ENCODE measurements at regions not wholly inside any gene's neighbourhood (a gene's known extent, or its start where the extent isn't known, plus 50 kb on each side); places are given as distances from the start of the nearest gene placed in this dataset.

- POLR2A ChIA-PET = no interaction called here
- no peaks in the 10 kb centered on the region for H3K9me3 ChIP-seq
- H3K27me3 ChIP-seq (replicated peaks; ENCODE audit: control insufficient read depth, insufficient read depth, low read length) = no peaks in the 10 kb centered on the region
Observed at GRCh38 chr1:80639777-80640533, 1160.8 kb upstream of the ADGRL2 start.

GRCh38 chr1:80633947-80634706 is 1166.6 kb upstream of the ADGRL2 start:
- Mint-ChIP-seq H3K27me3 (ENCODE audit: insufficient read depth, unreplicated experiment) (no peaks in the 10 kb centered on the region), H3K4me1 (ENCODE audit: low read depth, unreplicated experiment) (no peaks in the 10 kb centered on the region), H3K36me3 (ENCODE audit: insufficient read depth, unreplicated experiment) (no peaks in the 10 kb centered on the region), H3K9me3 (ENCODE audit: unreplicated experiment) (no peaks in the 10 kb centered on the region), H3K4me3 (ENCODE audit: unreplicated experiment) (no peak overlapping the region), H3K27ac (ENCODE audit: unreplicated experiment) (no peak overlapping the region)
- H3K4me1 ChIP-seq = no peaks in the 10 kb centered on the region
- DNase-seq = no peak
- TF ChIP-seq CTCF (IDR thresholded peaks at IDR 0.05; ENCODE audit: insufficient read depth in 1 of 2, low read depth in 1 of 2, low read length in 1 of 2, severe bottlenecking in 1 of 2, unreplicated experiment in 1 of 2) = no peak
- CTCF ChIA-PET = no interaction called here
- BruUV-seq (replicated peaks) = no TSS peak
- no peak overlapping the region for H3K4me3 ChIP-seq (ENCODE audit: low read depth, low read length)
- no peaks in the 10 kb centered on the region for H3K9me3 ChIP-seq
- H3K36me3 ChIP-seq (ENCODE audit: control insufficient read depth, insufficient read depth, low read length) = no peaks in the 10 kb centered on the region
- POLR2A ChIA-PET = no interaction called here
- H3K27me3 ChIP-seq (replicated peaks; ENCODE audit: control insufficient read depth, insufficient read depth, low read length) = no peaks in the 10 kb centered on the region
- intact Hi-C loops (cut with micrococcal nuclease; ENCODE audit: unreplicated experiment) = no loop called here

More at GRCh38 chr1:80639777-80640533, 1160.8 kb upstream of the ADGRL2 start:
- H3K27ac Mint-ChIP-seq (ENCODE audit: unreplicated experiment) = no peak overlapping the region
- DNase-seq = no peak
- H3K4me1 Mint-ChIP-seq (ENCODE audit: low read depth, unreplicated experiment) = peaks cover 7% of the 10 kb centered on the region
- no peak overlapping the region for H3K4me3 Mint-ChIP-seq (ENCODE audit: unreplicated experiment)
- BruUV-seq (replicated peaks) = no TSS peak
- no peaks in the 10 kb centered on the region for H3K9me3 Mint-ChIP-seq (ENCODE audit: unreplicated experiment)
- intact Hi-C loops (cut with micrococcal nuclease; ENCODE audit: unreplicated experiment) = loop anchor here (10.0 kb wide), 1 partner anchor 75 kb away; no protein-coding TSS in a partner anchor
- no peak for TF ChIP-seq CTCF (IDR thresholded peaks at IDR 0.05; ENCODE audit: insufficient read depth in 1 of 2, low read depth in 1 of 2, low read length in 1 of 2, severe bottlenecking in 1 of 2, unreplicated experiment in 1 of 2)
- H3K4me1 ChIP-seq = no peaks in the 10 kb centered on the region
- H3K27me3 Mint-ChIP-seq (ENCODE audit: insufficient read depth, unreplicated experiment) = no peaks in the 10 kb centered on the region
- no peaks in the 10 kb centered on the region for H3K36me3 Mint-ChIP-seq (ENCODE audit: insufficient read depth, unreplicated experiment)
- CTCF ChIA-PET = no interaction called here
- H3K4me3 ChIP-seq (ENCODE audit: low read depth, low read length) = no peak overlapping the region
- H3K36me3 ChIP-seq (ENCODE audit: control insufficient read depth, insufficient read depth, low read length) = no peaks in the 10 kb centered on the region

- no peaks in the 10 kb centered on the region for H3K4me1 ChIP-seq
- no peaks in the 10 kb centered on the region for H3K9me3 ChIP-seq
- CTCF ChIA-PET = no interaction called here
- Mint-ChIP-seq H3K27me3 (ENCODE audit: insufficient read depth, unreplicated experiment) (no peaks in the 10 kb centered on the region), H3K4me3 (ENCODE audit: unreplicated experiment) (no peak overlapping the region), H3K27ac (ENCODE audit: unreplicated experiment) (no peak overlapping the region), H3K9me3 (ENCODE audit: unreplicated experiment) (no peaks in the 10 kb centered on the region), H3K4me1 (ENCODE audit: low read depth, unreplicated experiment) (no peaks in the 10 kb centered on the region), H3K36me3 (ENCODE audit: insufficient read depth, unreplicated experiment) (no peaks in the 10 kb centered on the region)
- intact Hi-C loops (cut with micrococcal nuclease; ENCODE audit: unreplicated experiment) = no loop called here
- no peak for TF ChIP-seq CTCF (IDR thresholded peaks at IDR 0.05; ENCODE audit: insufficient read depth in 1 of 2, low read depth in 1 of 2, low read length in 1 of 2, severe bottlenecking in 1 of 2, unreplicated experiment in 1 of 2)
- H3K4me3 ChIP-seq (ENCODE audit: low read depth, low read length) = no peak overlapping the region
- no peaks in the 10 kb centered on the region for H3K36me3 ChIP-seq (ENCODE audit: control insufficient read depth, insufficient read depth, low read length)
- POLR2A ChIA-PET = no interaction called here
- no peaks in the 10 kb centered on the region for H3K27me3 ChIP-seq (replicated peaks; ENCODE audit: control insufficient read depth, insufficient read depth, low read length)
- BruUV-seq (replicated peaks) = no TSS peak
- DNase-seq = no peak
Observed at GRCh38 chr1:80632284-80632683, 1168.5 kb upstream of the ADGRL2 start.

All from Caco-2 (cell line).